ENCODE measurements at regions not wholly inside any gene's neighbourhood (a gene's known extent, or its start where the extent isn't known, plus 50 kb on each side); places are given as distances from the start of the nearest gene placed in this dataset.

DNA sequence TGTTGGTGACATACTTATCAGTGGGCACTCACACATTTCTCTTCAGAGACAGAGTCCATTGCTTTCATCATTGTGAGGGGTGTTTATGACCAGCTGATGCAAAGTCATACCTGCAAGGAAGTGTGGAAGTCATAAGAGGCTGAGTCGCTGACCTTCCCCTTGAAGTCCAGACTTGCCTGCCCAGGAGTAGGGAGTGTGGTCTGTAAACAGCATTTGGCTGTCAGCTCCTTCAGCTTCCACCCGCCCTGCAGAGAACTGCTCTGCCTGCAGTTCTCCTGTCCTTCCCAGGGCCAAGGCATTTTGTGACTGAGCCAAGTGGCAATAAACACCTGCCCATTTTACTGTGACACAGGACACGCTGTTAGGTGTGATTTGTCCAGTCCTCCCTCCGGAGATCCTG lies 801.3 kb downstream of the BCL11B start:
- TF ChIP-seq, protein P1, sequence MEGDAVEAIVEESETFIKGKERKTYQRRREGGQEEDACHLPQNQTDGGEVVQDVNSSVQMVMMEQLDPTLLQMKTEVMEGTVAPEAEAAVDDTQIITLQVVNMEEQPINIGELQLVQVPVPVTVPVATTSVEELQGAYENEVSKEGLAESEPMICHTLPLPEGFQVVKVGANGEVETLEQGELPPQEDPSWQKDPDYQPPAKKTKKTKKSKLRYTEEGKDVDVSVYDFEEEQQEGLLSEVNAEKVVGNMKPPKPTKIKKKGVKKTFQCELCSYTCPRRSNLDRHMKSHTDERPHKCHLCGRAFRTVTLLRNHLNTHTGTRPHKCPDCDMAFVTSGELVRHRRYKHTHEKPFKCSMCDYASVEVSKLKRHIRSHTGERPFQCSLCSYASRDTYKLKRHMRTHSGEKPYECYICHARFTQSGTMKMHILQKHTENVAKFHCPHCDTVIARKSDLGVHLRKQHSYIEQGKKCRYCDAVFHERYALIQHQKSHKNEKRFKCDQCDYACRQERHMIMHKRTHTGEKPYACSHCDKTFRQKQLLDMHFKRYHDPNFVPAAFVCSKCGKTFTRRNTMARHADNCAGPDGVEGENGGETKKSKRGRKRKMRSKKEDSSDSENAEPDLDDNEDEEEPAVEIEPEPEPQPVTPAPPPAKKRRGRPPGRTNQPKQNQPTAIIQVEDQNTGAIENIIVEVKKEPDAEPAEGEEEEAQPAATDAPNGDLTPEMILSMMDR (IDR thresholded peaks at IDR 0.05) = no peak
- TF ChIP-seq POLR2AphosphoS5 (IDR thresholded peaks at IDR 0.05) = no peak

All from prostate gland (tissue), 2 donors.